SJSA1 (cell line): ENCODE measurements at regions not wholly inside any gene's neighbourhood (a gene's known extent, or its start where the extent isn't known, plus 50 kb on each side); places are given as distances from the start of the nearest gene placed in this dataset.
"Not testable (repeated sequence)": the region's sequence is repeated elsewhere in the genome, so short reads cannot be mapped to it uniquely, and the experiment has no call there.

Experiments used
- DNase-seq, 2 experiments: peaks; one replicate each; pipeline ENCODE4 v3.0.0-alpha.2; 2015 to 2020; ENCODE audit warnings: low spot score in 2 of 2, low read depth in 1 of 2
- H3K27ac ChIP-seq: fragments of 250-450 bp; sonication (Bioruptor Pico); 2 replicates; pipeline ENCODE4 v1.5.1; 2020; ENCODE audit warnings: mild to moderate bottlenecking, moderate library complexity
- H3K27me3 ChIP-seq: fragments of 250-450 bp; sonication (Bioruptor Pico); replicated peaks from 2 replicates; pipeline ENCODE4 v1.5.1; 2020; ENCODE audit warnings: mild to moderate bottlenecking, moderate library complexity
- H3K36me3 ChIP-seq: fragments of 250-450 bp; sonication (Bioruptor Pico); 2 replicates; pipeline ENCODE4 v1.5.1; 2020; ENCODE audit warnings: mild to moderate bottlenecking
- H3K4me1 ChIP-seq: fragments of 250-450 bp; sonication (Bioruptor Pico); replicated peaks from 2 replicates; pipeline ENCODE4 v1.6.1; 2021; ENCODE audit warnings: mild to moderate bottlenecking
- H3K4me3 ChIP-seq: fragments of 250-450 bp; sonication (Bioruptor Pico); 2 replicates; pipeline ENCODE4 v1.5.1; 2020; ENCODE audit warnings: mild to moderate bottlenecking
- H3K9me3 ChIP-seq: fragments of 250-450 bp; sonication (Bioruptor Pico); replicated peaks from 2 replicates; pipeline ENCODE4 v1.5.1; 2020; ENCODE audit warnings: mild to moderate bottlenecking

DNA sequence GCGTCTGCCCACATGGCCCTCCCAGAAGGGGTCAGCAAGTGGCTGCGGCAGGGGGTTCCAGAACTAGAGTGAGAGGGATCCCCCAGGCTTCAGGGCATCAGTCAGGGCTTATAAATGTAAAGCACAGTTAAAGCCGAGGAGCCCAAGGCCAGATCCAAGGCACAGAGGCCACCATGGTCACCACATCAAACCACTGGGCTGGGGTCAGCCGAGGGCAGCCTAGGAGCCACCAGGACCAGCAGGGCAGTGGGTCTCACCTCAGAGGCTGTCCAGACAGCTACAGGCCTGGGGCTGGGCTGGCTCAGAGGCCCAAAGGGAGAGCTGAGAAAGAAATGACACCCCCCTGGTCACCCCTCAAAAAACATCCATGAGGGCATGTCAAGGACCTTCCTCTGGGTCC, 188.5 kb downstream of the INHBB start:
- Histone ChIP-seq H3K27ac (no peak overlapping the region), H3K4me3 (no peak overlapping the region), H3K9me3 (no peaks in the 10 kb centered on the region), H3K4me1 (no peaks in the 10 kb centered on the region), H3K36me3 (no peaks in the 10 kb centered on the region), H3K27me3 (peaks cover 10% of the 10 kb centered on the region)
- DNase-seq: no peak

DNA sequence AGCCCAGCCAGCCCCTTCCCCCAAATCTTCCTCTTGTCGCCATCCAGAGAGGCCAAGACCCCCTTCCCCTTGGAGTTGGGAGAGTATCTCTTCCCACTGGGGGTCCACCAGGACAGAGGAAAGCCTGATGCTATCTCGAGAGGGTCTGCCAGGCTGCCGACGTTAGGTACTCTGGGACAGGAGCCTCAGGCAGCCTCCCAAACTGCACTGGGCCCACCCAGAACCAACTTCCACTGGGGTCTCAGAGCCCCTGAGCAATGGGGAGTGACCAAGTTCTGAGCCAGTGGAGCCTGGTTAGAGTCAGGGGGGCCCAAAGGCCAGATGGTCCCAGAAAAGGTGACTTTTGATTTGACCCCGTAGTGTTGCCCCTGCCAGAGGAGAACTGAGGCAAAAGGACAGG, 189.1 kb downstream of the INHBB start:
- no peaks in the 10 kb centered on the region for H3K36me3 ChIP-seq
- H3K9me3 ChIP-seq: no peaks in the 10 kb centered on the region
- peaks cover 4% of the 10 kb centered on the region for H3K27me3 ChIP-seq
- H3K4me3 ChIP-seq: no peak overlapping the region
- peaks cover 6% of the 10 kb centered on the region for H3K4me1 ChIP-seq
- H3K27ac ChIP-seq: no peak overlapping the region
- DNase-seq: no peak

DNA sequence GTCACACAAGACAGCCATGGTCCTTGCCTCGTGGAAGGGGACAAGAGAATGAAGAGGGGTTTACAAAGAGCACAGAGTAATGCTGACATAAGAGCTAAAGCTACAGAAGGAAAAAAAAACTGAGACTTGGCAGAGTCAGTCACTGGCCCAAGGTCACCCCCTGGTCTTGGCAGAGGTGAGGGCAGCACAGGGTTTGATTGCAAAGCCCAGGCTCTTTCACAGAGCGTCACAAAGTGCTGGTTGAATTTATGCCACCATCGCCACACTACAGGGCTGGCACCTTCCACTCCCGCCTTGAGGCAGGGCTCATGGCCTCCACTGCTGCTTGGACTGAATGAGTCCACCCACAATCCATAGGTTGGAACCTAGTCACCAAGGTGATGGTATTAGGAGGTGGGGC, 190.2 kb downstream of the INHBB start:
- Histone ChIP-seq H3K4me3 (no peak overlapping the region), H3K36me3 (no peaks in the 10 kb centered on the region), H3K27me3 (no peaks in the 10 kb centered on the region), H3K9me3 (no peaks in the 10 kb centered on the region), H3K4me1 (peaks cover 17% of the 10 kb centered on the region), H3K27ac (no peak overlapping the region)
- no peak for DNase-seq

DNA sequence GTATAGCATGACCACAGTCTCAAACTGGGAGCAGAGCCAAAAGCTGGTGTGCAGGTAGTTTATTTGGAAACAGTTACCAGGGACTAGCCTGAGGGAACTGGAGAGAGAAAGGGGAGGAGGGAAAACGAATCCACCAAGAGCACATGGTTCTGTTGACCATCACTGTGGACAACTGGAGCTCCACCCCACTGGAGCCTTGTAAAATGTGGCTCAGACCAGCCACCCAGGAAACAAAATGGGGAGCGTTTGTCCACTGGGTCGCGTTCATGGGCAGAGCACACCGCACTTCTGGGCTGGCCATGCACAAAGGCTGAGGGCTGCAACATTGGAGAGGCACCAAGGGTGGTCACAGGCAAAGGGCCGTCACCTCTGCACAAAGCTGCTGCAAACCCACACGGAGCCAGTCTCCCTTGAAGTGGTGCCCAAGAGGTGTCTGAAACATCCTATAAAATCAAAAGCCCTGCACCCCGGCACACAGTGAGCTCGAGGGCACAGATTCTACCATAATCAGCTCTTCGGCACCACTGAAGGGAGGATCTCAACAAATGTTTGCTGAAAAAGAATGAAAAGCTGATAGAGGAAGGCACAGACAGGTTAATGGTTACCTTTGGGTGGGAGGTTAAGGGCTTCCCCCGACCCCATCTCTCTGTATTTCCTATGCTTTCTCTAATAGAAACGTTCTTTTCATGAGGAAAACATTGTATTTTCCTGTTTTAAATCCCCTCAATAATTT, 192.9 kb downstream of the INHBB start:
- no peak overlapping the region for H3K4me3 ChIP-seq
- DNase-seq: no peak
- no peaks in the 10 kb centered on the region for H3K27me3 ChIP-seq
- H3K36me3 ChIP-seq: no peaks in the 10 kb centered on the region
- no peak overlapping the region for H3K27ac ChIP-seq
- no peaks in the 10 kb centered on the region for H3K9me3 ChIP-seq
- H3K4me1 ChIP-seq: peaks cover 23% of the 10 kb centered on the region

DNA sequence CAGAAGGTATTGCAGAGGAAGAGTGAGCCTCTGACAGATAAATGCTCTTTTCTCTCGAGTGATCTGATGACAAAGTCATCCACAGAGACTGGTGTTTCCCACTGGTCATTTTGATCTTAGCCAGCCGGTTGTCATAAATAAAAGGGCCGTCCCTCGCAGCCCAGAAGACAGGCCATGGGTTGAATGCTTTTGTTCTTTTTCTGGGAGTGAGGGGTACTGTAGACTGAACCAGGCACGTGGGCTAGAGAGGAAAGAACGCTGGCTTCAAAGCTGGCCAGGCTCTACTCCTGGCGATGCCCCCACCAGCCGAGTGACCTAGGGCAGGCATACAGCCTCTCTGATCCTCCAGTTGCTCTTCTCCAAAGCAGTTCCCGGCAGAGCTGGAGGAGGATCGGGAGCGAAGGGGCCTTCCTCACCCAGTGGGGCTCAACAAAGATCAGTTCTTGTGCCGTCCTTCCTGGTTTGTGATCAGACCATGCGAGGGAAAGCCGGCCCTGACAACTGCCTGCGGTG, 193.5 kb downstream of the INHBB start:
- no peak for DNase-seq
- H3K4me3 ChIP-seq: no peak overlapping the region
- no peaks in the 10 kb centered on the region for H3K36me3 ChIP-seq
- H3K27ac ChIP-seq: no peak overlapping the region
- H3K9me3 ChIP-seq: no peaks in the 10 kb centered on the region
- H3K4me1 ChIP-seq: peaks cover 23% of the 10 kb centered on the region
- H3K27me3 ChIP-seq: no peaks in the 10 kb centered on the region

DNA sequence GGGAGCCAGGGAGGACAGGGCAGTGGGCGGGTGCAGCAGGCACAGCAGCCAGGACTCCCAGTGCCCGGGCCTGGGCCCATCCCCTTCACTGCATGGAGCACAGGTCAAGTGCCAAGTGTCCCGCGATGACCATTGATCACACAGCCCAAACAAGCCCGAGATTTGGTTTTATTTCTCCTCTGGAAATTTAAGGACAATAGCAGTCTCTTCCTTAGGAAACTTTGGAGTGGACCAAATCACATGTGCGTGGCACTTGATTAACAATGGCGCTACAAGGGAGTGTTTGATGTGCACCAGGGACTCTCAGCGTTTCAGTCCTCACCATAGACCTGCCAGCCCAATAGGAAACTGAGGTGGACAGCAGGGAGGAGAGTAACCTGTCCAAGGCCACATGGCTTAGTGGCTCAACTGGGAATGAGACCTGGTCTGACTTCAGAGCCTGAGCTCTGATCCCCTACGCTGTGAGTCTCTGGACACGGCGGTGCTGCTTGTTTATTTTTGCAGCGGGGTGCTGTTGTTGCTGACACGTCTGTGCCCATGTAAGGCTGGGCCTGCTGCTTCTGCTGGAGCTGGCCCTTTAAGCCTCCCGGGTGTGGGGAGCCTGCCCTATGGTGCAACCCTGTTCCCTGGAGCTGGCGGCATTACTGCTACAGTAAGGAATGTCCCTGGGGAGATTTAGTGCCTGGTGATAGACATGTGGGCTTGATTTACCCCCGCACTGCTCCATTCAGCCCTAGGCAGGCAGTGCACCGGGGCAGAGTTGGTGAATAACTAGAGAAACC, 194.2 kb downstream of the INHBB start:
- Histone ChIP-seq H3K9me3 (no peaks in the 10 kb centered on the region), H3K4me3 (no peak overlapping the region), H3K36me3 (no peaks in the 10 kb centered on the region), H3K27ac (no peak overlapping the region), H3K27me3 (no peaks in the 10 kb centered on the region), H3K4me1 (peaks cover 23% of the 10 kb centered on the region)
- DNase-seq: peak; percentile 79 to 93

DNA sequence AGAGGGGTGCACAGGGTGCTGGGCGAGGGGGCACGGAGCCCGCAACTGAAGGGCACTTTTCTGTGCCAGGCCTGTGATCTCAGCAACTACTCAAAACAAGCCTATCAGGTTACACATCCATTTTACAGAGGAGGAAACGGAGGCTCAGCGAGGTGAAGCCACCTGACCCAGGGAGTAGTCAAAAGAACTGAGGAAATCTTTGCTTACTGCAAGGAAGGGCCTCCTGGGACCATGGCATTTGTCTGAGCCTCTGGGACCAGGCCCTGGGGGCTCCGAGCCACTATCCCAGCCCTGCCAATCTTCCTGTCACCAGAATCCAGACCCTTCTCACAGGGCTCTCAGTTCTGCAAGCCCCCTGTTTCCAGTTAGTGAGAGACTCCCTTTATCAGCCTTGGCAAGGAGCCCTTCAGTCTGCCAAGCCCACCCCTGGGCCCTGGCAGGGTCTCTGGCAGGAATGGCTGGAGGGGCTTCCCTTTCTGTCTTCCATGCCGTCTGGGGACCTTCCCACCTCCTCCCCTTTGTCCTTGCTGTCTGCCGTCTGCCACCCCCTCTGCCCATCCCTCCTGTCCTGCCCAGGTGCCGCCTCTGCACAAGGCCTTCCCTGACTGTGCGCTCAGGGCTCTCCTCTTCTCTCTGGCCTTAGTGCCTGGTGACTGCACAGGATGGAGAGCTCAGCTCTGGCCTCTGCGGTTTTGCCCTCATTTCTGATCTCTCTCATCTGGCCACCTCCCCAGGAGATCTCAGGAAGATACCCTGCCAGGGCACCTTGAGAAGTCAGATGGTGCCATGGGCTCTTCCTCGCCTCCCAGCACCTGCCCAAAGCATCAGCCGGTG, 194.7 kb upstream of the GLI2 start:
- Histone ChIP-seq H3K9me3 (no peaks in the 10 kb centered on the region), H3K27ac (no peak overlapping the region), H3K4me1 (peaks cover 28% of the 10 kb centered on the region), H3K36me3 (no peaks in the 10 kb centered on the region), H3K4me3 (no peak overlapping the region), H3K27me3 (no peaks in the 10 kb centered on the region)
- DNase-seq: no peak

DNA sequence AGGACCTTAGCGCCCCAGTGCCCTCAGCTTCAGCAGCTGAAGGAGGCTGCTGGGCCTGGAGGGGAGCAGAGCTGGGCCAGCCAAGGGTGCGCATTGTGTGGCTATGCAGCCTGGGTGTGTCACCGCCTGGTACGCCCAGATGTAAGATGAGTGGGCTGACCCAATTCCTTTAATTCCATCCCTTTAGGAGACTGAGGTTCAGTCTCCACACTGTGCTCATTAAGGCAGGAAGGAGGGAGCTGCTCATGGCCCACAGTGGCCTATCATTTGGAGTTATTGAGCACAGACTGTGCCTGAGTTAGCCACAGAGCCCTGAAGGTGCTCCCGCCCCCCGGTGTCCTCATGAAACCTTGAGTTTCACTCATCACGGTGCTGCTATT, 194.1 kb upstream of the GLI2 start:
- Histone ChIP-seq H3K9me3 (no peaks in the 10 kb centered on the region), H3K27me3 (no peaks in the 10 kb centered on the region), H3K4me3 (no peak overlapping the region), H3K27ac (no peak overlapping the region), H3K36me3 (no peaks in the 10 kb centered on the region), H3K4me1 (peaks cover 34% of the 10 kb centered on the region)
- DNase-seq: no peak

DNA sequence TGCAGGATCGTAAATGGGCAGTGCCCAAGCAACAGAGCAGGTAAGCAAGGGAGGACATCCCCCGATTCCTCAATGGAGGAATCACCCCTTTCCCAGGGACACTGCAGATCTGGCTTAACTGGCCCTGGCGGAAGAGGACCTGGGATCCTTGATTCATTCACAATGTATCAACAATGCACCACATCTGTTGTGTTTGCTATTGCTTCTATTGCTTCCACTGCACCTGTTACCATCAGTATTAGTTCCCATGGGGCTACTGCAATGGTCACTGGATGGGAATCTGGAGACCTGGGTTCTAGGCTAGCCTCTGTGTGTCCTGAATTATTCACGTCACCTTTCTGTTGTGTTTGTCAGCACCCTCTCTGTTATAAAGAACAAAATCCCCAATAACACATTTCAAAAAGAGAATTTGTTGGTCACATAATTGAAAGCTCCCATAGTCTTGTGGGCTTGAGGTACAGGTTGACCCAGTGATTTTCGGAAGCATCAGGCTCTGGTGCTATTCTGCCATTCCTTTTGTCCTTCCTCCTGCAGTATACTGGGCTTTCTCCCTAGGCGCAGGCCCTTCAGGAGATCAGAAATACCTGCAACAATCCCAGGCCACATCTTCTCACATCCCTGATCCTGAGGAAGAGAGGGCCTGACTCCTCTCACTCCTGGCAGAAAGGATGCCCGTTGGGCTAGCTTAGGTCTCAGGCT, 193.5 kb upstream of the GLI2 start:
- Histone ChIP-seq H3K36me3 (no peaks in the 10 kb centered on the region), H3K4me3 (no peak overlapping the region), H3K4me1 (peaks cover 40% of the 10 kb centered on the region), H3K27me3 (no peaks in the 10 kb centered on the region), H3K9me3 (no peaks in the 10 kb centered on the region), H3K27ac (no peak overlapping the region)
- no peak for DNase-seq

DNA sequence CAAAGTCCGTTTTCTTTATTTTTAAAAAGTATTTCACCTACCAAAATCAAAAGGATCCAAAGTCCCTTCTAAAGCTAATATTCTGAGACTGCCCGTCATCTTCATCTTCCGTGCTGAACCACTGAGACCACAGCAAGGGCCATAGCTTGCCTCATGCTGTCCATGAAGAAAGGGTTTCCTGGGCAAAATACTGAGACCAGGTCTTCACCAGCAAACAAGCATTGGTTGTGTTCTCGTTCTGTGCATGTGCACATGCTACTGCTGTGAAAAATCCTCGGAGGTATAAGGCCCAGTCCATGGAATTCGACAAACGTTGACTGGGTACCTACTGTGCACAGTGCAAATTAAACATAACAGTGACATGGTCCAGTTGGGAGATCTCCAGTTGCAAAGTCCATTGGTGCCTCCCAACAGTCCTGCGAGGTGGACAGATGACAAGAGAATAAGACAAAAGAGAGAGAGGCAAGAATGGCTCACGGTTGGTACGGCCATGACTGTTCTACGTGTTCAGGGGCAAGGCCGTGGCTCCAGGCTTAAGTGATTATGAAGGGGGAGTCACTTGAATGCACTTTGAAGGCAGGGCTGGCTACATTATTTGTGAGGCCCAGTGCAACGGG, 192.6 kb upstream of the GLI2 start:
- H3K36me3 ChIP-seq: no peaks in the 10 kb centered on the region
- H3K4me3 ChIP-seq: no peak overlapping the region
- H3K4me1 ChIP-seq: peaks cover 40% of the 10 kb centered on the region
- no peaks in the 10 kb centered on the region for H3K9me3 ChIP-seq
- no peak overlapping the region for H3K27ac ChIP-seq
- no peaks in the 10 kb centered on the region for H3K27me3 ChIP-seq
- DNase-seq: no peak

DNA sequence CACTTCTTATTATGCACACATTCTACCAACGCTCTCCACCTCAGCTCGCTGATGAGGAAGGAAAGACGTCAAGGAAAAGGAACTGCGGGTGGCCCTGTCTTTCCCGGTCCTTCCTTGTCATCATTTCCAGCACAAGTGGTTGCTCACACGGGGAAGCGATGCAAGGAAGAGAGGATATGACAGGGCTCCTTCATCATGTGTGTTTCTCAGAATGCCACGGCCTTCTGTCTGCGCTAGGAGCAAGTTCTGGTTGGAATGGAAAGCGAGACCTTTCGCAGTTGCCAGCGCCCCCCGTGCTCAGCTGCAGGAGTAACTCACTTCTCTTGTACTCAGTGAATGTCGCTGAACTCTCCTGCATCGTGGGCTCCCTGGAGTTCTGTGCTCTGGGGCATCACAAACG, 191.8 kb upstream of the GLI2 start:
- Histone ChIP-seq H3K4me1 (peaks cover 40% of the 10 kb centered on the region), H3K27ac (no peak overlapping the region), H3K36me3 (no peaks in the 10 kb centered on the region), H3K4me3 (no peak overlapping the region), H3K27me3 (no peaks in the 10 kb centered on the region), H3K9me3 (no peaks in the 10 kb centered on the region)
- DNase-seq: no peak

DNA sequence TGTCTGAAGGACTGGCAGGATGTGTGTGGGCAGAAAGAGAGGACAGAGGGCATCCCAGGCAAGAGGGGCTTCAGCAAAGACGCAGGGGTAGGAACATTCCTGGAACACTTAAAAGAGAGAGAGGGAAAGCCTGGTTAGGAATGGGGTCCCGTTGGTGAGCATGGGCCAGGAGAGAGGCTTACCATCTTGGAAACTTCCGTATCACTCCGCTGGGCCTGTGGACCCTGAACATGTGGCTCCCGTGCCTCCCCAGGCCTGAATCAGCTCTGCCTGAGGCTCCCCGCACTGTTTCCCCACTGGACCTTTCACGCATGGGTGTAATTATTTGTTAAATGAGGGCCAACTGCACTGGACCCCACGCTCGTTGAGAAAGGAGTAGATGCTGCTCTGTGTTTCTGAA, 191.1 kb upstream of the GLI2 start:
- Histone ChIP-seq H3K36me3 (no peaks in the 10 kb centered on the region), H3K4me3 (no peak overlapping the region), H3K27me3 (no peaks in the 10 kb centered on the region), H3K27ac (no peak overlapping the region), H3K4me1 (peaks cover 39% of the 10 kb centered on the region), H3K9me3 (no peaks in the 10 kb centered on the region)
- DNase-seq: no peak

DNA sequence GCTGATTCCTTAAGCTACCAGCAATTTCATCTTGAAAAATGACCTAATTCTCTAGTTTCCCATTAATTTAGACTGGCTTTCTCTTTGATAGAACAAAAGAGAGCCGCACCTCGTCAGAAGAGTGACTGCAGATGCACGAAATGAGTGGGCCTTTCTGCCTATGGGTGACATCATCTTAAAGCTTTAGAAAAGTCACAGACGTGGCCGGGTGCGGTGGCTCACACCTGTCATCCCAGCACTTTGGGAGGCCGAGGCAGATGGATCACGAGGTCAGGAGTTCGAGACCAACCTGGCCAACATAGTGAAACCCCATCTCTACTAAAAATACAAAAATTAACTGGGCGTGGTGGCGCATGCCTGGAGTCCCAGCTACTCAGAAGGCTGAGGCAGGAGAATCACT, 190.7 kb upstream of the GLI2 start:
- not testable (repeated sequence) for H3K36me3 ChIP-seq, H3K4me3 ChIP-seq, DNase-seq, H3K27me3 ChIP-seq, H3K9me3 ChIP-seq, H3K27ac ChIP-seq
- peaks cover 34% of the 10 kb centered on the region for H3K4me1 ChIP-seq
